ENCODE measurements at regions not wholly inside any gene's neighbourhood (a gene's known extent, or its start where the extent isn't known, plus 50 kb on each side); places are given as distances from the start of the nearest gene placed in this dataset.

GRCh38 chr14:71833476-71833875 is 98.8 kb upstream of the RGS6 start:
- intact Hi-C loops (cut with micrococcal nuclease; ENCODE audit: unreplicated experiment) = no loop called here
- H2AFZ ChIP-seq = no peak overlapping the region
- no peaks in the 10 kb centered on the region for H3K79me2 ChIP-seq (ENCODE audit: low read depth)
- TF ChIP-seq EZH2 (IDR thresholded peaks at IDR 0.05; ENCODE audit: low read depth) = no peak
- no peak for TF ChIP-seq CTCF (conservative IDR thresholded peaks at IDR 0.05)
- ChIA-PET CTCF (no interaction called here), POLR2A (ENCODE audit: unreplicated experiment) (no interaction called here)
- H3K4me2 ChIP-seq = no peak overlapping the region
- no peak for DNase-seq
- H4K20me1 ChIP-seq (ENCODE audit: insufficient read depth) = no peaks in the 10 kb centered on the region
- no peaks in the 10 kb centered on the region for H3F3A ChIP-seq (ENCODE audit: insufficient read depth, low read depth)
- BruUV-seq (replicated peaks) = no TSS peak
- no peaks in the 10 kb centered on the region for H3K4me1 ChIP-seq (replicated peaks; ENCODE audit: insufficient read depth)
- H3K4me3 ChIP-seq = no peak overlapping the region
- H3K27ac ChIP-seq = no peak overlapping the region
- H3K36me3 ChIP-seq (ENCODE audit: low read depth) = no peaks in the 10 kb centered on the region
- H3K9me2 ChIP-seq (ENCODE audit: insufficient read depth) = no peaks in the 10 kb centered on the region
- no peaks in the 10 kb centered on the region for H3K27me3 ChIP-seq (ENCODE audit: insufficient read depth, low read depth)
- no peaks in the 10 kb centered on the region for H3K9me3 ChIP-seq (ENCODE audit: insufficient read depth, low read depth)

- ChIA-PET CTCF (no interaction called here), POLR2A (ENCODE audit: unreplicated experiment) (no interaction called here)
- H3F3A ChIP-seq (ENCODE audit: insufficient read depth, low read depth) = no peaks in the 10 kb centered on the region
- no peaks in the 10 kb centered on the region for H3K4me1 ChIP-seq (replicated peaks; ENCODE audit: insufficient read depth)
- TF ChIP-seq CTCF (conservative IDR thresholded peaks at IDR 0.05) (no peak), EZH2 (IDR thresholded peaks at IDR 0.05; ENCODE audit: low read depth) (no peak)
- no peaks in the 10 kb centered on the region for H4K20me1 ChIP-seq (ENCODE audit: insufficient read depth)
- H3K27ac ChIP-seq = no peak overlapping the region
- no peak overlapping the region for H2AFZ ChIP-seq
- no peaks in the 10 kb centered on the region for H3K79me2 ChIP-seq (ENCODE audit: low read depth)
- no TSS peak for BruUV-seq (replicated peaks)
- H3K9me2 ChIP-seq (ENCODE audit: insufficient read depth) = no peaks in the 10 kb centered on the region
- H3K27me3 ChIP-seq (ENCODE audit: insufficient read depth, low read depth) = no peaks in the 10 kb centered on the region
- no peaks in the 10 kb centered on the region for H3K36me3 ChIP-seq (ENCODE audit: low read depth)
- H3K4me2 ChIP-seq = no peak overlapping the region
- no peak overlapping the region for H3K4me3 ChIP-seq
- intact Hi-C loops (cut with micrococcal nuclease; ENCODE audit: unreplicated experiment) = no loop called here
- DNase-seq = no peak
- no peaks in the 10 kb centered on the region for H3K9me3 ChIP-seq (ENCODE audit: insufficient read depth, low read depth)
Observed at GRCh38 chr14:71834284-71835204, 97.7 kb upstream of the RGS6 start.

GRCh38 chr14:71852181-71852580 is 80.0 kb upstream of the RGS6 start:
- peaks cover 8% of the 10 kb centered on the region; the same call in 1 of the 2 replicates for H3K4me1 ChIP-seq (replicated peaks; ENCODE audit: insufficient read depth)
- H2AFZ ChIP-seq = no peak overlapping the region
- no peaks in the 10 kb centered on the region for H4K20me1 ChIP-seq (ENCODE audit: insufficient read depth)
- no peaks in the 10 kb centered on the region for H3K36me3 ChIP-seq (ENCODE audit: low read depth)
- H3K4me2 ChIP-seq = no peak overlapping the region
- no peak overlapping the region for H3K27ac ChIP-seq
- BruUV-seq (replicated peaks) = no TSS peak
- H3F3A ChIP-seq (ENCODE audit: insufficient read depth, low read depth) = no peaks in the 10 kb centered on the region
- ChIA-PET POLR2A (ENCODE audit: unreplicated experiment) (no interaction called here), CTCF (no interaction called here)
- no peaks in the 10 kb centered on the region for H3K79me2 ChIP-seq (ENCODE audit: low read depth)
- H3K9me2 ChIP-seq (ENCODE audit: insufficient read depth) = no peaks in the 10 kb centered on the region
- TF ChIP-seq CTCF (conservative IDR thresholded peaks at IDR 0.05) = no peak
- no peak for TF ChIP-seq EZH2 (IDR thresholded peaks at IDR 0.05; ENCODE audit: low read depth)
- H3K9me3 ChIP-seq (ENCODE audit: insufficient read depth, low read depth) = no peaks in the 10 kb centered on the region; the same call in 1 of the 2 replicates
- no peak overlapping the region for H3K4me3 ChIP-seq
- intact Hi-C loops (cut with micrococcal nuclease; ENCODE audit: unreplicated experiment) = loop anchor here (10.0 kb wide), 1 partner anchor 747 kb away; no protein-coding TSS in a partner anchor
- H3K27me3 ChIP-seq (ENCODE audit: insufficient read depth, low read depth) = no peaks in the 10 kb centered on the region
- DNase-seq = no peak

Data from PC-9 (cell line).